Left renal cortex interstitium (tissue), 4 donors: ENCODE measurements at regions not wholly inside any gene's neighbourhood (a gene's known extent, or its start where the extent isn't known, plus 50 kb on each side); places are given as distances from the start of the nearest gene placed in this dataset.
"Not testable (repeated sequence)": the region's sequence is repeated elsewhere in the genome, so short reads cannot be mapped to it uniquely, and the experiment has no call there.

Experiments used
- DNase-seq, 4 donors: peaks; one replicate each; pipeline ENCODE4 v3.0.0-alpha.2; 2013; ENCODE audit warnings: low read depth in 4 of 4, low spot score in 2 of 4, missing footprints in 1 of 4

DNA sequence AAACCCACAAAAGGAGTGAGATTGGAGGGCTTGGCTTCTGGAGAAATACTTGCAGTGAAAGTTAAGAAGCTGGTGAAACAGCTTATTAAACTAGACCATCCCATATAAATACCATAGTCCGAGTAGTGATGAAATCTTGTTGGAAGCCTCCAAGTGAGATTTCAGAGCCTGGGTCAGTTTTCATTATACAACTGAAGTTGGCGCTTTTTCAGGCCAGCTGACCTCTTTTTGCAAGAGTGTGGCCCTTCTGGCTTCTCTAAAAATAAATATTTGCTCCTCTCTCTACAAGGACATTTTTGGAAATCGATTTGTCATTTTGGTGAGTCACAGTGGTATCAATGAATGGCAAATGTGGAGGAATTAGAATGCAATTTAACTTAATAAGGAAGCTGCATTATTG lies 51.2 kb upstream of the THRB start:
- DNase-seq = no peak

GRCh38 chr3:24548278-24548677 lies 53.6 kb upstream of the THRB start:
- no peak for DNase-seq

DNA sequence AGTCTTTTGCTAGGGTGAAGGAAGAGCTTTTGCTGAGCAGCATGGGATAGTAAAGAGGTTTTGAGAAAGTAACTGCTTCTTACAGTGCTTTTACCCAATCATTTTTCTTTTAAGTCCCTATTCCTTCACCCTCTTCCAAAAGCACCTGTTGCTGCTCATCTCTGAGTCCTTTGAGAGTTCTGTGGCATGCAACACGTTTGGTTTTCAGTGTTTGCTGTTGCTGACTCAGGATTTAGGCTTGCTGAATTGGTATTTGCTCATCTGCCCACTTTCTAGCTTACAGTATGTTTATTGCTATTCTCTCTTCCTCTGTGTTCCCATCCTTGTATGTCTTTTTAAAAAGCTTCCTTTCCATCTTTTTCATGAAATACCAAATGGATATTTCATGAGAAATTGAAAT lies 55.9 kb upstream of the THRB start:
- no peak for DNase-seq

- DNase-seq = no peak
Measured at GRCh38 chr3:24551626-24552025, 57.0 kb upstream of the THRB start.

GRCh38 chr3:24562895-24563294 lies 68.2 kb upstream of the THRB start:
- no peak for DNase-seq

DNA sequence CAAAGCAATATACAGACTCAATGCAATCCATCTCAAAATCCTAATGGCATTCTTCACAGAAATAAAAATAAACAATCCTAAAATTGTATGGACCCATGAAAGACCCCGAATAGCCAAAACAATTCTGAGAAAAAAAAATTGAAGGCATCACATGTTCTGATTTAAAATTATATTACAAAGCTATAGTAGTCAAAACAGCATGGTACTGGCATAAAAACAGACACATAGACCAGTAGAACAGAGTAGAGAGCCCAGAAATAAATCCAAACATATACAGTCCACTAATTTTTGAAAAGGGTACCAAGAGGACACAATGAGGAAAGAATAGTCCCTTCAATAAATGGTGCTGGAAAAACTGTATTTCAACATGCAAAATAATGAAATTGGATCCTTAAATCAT lies 70.4 kb upstream of the THRB start:
- DNase-seq = no peak

DNA sequence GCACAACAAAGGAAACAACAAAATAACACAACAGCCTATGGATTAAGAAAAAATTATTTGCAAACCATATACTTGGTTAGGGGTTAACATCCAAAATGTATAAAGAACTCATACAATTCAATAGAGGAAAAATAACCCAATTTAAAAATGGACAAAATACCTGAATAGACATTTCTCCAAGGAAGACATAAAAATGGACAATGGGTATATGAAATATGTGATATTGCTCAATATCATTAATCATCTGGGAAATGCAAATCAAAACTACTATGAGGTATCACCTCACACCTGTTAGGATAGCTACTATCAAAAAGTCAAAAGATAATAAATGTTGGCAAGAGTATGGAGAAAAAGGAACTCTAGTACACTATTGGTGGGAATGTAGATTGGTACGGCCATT lies 71.0 kb upstream of the THRB start:
- no peak for DNase-seq

DNA sequence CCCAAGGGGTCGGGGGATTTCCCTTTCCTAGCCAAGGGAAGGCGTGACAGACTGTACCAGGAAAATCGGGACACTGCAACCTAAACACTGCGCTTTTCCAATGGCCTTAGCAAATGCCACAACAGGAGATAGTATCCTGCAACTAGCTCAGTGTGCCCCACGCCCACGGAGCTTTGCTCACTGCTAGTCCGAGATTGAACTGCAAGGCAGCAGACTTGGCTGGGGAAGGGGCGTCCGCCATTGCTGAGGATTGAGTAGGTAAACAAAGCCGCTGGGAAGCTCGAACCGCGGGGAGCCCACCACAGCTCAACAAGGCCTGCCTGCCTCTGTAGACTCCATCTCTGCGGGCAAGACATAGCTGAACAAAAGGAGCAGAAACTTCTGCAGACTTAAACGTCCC lies 72.3 kb upstream of the THRB start:
- no peak for DNase-seq

- not testable (repeated sequence) for DNase-seq
Measured at GRCh38 chr3:24572409-24572808, 77.8 kb upstream of the THRB start.

- no peak for DNase-seq
Measured at GRCh38 chr3:24573576-24573975, 78.9 kb upstream of the THRB start.

DNA sequence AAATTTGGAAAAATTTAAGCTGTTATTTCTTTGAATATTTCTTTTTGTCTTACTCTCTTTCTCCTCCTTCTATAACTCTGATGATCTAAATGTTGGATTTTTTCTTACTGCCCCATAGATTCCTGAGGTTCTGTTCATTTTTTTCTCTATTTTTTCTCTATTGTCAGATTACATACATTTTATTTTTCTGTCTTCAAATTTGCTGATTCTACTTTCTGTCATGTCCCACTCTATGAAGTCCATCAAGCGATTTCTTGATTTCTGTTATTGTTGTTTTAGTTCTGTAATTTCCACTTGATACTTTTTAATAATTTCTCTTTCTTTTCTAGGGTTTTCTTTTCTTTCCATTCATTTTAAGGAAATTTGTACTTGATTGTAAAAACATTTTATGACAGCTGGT lies 83.7 kb upstream of the THRB start:
- DNase-seq = no peak

DNA sequence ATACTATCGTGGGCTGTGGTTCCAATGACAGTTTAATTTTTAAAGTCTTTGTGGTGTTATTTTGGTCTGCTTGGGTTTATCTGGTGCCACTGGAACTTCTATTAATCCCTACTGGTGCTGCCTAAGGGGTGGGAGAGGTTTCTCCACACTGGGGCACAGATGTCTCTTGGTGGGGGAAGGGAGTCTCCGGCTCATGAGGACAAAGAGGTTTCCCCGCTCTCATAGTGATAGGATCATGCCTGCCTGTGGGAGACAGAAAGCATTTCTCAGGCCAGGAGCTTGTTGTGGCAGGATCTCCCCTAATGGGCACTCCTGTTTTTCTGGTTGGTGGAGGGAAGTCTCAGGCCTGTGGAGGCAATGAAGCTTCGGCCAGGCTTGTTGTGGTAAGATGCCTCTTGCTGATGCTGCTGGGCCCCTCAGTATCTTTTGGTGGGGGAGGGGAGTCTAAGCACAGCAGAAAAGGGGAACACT lies 84.3 kb upstream of the THRB start:
- no peak for DNase-seq

DNA sequence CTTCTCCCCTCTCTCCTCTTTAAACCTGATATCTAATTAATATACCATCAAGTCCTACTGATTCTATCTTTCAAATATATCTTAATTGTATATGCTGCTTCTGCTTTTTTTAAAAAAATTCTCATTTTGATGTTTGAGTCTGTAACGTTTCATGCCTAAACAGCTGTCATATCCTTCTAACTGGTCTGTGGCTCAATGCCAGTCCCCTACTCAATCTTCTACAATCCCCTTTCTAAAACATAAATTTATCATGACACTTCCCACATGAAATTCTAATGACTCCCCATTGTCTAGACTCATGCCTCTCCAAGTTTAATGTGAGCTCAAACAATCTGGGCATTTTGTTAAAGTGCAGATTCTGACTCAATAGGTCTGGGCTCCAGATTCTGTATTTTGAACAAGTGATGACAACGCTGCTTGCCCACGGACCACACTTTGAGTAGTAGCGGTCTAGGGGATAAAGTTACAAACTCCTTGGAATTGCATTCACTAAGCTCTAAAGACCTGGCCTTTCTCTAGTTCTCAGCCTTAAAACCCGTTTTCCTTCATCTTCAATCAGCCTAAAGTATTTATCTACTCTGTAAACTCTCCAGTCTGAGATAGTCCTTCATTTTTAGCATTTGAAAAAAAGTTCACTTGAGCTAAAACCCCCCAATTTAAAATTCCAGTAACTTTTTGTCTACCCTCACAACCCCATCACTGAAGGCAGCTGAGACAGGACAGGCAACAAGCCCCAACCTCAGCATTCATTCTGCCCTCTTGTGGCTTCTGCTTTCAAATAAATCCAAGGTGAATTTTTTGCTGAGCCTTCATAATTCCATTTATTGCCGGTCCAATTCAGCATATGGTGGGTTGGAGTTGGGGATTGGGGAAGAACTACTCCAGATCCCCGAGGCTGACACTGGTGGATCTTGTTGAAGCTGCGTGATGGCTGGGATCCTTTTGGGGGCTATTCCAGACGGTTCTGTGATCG lies 88.1 kb upstream of the THRB start:
- DNase-seq = no peak

DNA sequence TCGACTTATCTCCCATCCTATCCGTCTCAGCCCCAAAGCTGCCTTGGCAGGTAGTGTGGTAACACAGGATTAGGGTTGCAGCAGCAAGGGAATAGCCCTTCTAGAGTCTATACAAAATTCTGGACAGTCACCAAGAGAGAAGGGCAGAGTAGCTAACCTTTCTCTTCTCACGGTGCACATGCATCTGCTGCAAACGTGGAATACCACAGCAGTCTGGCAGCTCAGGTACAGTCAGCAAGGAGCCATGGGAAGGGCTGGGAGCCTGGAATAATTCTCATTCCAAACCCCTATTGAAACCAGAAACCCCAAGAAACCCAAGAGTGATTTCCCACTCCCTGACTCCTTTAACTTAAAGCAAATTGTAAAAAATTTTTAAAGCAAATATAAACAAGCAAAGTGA lies 92.3 kb upstream of the THRB start:
- no peak for DNase-seq

DNA sequence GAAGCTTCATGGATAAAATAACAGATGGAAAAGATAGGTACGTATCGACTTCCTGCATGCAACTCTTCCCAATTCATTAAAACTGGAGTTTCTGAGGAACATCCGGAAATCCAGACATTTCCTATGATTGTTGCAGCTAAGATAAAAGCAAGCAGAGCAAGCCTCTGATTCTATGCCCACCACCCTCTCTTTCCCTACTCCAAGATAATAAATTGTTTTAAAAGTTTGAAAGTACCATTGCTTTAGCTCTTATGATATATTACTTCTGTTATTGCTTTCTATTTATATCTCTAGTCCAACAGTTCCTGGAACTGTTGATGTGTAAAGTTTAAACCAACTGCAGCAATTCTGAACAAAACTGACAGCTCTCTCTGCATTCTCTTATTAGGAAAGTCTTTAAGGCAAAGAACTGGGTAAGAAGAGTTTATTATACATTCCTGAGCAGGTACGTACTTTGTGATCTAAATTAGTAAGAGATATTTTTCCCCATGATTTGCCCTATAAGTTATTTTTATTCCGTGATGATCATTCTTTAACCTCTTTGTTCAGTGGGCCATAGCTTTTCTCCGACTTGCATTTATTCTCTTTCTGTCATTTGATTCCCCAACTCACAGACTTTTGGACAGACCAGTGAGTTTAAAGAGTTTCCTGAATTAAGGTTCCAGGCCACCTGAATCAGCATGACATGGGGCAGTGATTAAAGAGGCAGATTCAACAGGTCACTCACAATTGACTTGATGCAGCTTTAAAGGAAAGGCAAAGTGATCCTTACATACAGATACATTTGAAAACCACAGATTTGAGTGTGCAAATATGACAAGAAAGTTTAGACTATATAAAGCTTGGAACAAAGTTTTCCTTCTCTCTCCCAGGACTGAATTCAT lies 94.2 kb upstream of the THRB start:
- DNase-seq = peak in 3 of 4 donors; percentile 19 to 31 (median 24)

DNA sequence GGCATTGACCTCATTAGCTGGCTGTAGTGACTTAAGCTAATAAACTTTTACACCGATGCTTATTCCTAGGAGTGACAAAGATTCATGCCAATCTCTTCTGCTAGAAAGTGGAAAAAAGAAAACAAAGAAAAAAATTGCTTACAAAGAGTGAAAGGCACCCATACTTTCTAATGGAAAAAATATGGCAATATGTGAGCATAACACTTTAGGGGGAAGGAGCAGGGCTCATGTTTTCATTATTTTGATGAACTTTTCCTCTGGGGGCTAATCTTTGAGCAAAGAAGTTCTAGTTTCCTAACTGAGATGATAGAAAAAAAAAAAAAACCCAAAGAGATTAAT lies 94.8 kb upstream of the THRB start:
- DNase-seq = no peak

- no peak for DNase-seq
Measured at GRCh38 chr3:24589931-24590880, 95.6 kb upstream of the THRB start.

GRCh38 chr3:24591191-24591590 lies 96.5 kb upstream of the THRB start:
- DNase-seq = no peak

DNA sequence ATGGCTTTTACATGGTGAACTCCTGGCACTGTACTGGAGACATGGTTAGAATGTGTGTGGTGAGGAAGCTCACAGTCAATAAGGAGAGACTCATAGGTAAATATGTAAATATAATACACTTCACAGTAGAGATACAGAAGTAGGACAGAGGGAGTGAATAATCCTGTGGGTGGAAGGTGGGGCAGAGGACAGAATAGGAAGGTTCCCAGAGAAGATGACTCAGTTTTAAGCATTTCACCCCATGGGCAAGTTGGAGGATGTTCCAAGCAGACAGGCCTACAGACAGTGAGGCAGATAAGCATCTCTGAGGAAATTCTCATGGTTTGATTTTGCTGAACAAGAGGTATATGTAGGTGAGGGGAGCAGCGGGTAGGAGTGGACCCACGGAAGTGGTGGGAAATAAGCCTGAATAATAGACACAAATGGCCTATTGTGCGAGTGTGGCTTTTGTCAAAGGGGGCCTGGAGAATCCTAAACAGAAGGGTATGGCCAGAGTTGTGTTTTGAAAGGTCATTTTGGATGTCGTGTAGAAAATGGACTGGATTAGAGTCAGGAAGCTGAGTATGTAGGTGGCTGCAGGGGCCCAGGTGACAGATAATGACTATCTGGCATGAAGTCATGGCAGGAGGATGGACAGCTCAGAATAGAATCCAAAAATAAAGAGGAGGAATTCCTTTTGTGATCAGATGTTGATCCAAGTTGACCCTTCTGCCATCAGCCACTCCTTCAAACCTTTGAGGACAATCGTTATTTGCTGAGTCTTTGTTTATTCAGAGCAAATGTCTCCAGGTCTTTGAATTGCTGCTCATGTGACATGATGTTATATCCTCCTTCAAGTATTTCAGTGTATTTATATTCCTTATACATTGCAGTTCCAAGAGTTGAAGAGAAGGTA lies 97.3 kb upstream of the THRB start:
- no peak for DNase-seq
